Activated CD8-positive, alpha-beta memory T cell treated with anti-CD3 and anti-CD28 coated beads, Interleukin-2, amount 50 U/mL, for 4 hours (primary cell): ENCODE measurements at regions not wholly inside any gene's neighbourhood (a gene's known extent, or its start where the extent isn't known, plus 50 kb on each side); places are given as distances from the start of the nearest gene placed in this dataset.
"Not testable (repeated sequence)": the region's sequence is repeated elsewhere in the genome, so short reads cannot be mapped to it uniquely, and the experiment has no call there.

Source experiments
- DNase-seq: peaks from one replicate; pipeline ENCODE4 v3.0.0-alpha.2; 2020

DNA sequence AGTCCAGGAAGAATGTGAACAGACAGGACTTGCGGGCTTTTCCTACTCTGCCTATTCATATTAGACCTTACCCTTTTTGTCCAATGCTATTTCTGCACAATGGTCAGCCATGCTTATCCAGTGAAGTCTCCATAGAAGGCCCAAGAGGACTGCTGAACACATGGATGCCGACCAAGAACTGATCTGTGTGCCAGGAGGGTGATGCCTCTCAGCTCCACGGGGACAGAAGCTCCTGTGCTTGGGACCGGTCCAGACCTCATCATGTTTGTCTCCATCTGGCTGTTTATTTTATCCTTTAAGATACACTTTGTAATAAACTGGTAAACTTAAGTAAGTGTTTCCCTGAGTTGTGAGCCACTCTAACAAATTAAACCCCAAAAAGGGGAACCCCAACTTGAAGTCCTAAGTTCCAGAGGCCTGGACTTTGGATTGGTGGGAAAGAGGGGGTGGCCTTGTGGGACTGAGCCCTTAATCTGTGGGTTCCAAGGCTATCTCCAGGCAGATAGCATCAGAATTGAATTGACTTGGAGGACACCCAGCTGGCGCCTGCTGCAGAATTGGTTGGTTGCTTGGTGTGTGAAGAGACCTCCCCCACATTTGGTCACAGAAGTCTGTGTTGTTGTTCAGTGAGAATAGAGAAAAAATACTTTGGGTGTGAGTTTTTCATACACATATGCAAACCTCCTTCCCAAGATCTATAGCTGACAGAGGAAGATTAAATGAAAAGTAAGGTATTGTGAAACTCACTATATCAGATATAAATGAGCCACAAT is 57.9 kb upstream of the ANKH start:
- DNase-seq = no peak

DNA sequence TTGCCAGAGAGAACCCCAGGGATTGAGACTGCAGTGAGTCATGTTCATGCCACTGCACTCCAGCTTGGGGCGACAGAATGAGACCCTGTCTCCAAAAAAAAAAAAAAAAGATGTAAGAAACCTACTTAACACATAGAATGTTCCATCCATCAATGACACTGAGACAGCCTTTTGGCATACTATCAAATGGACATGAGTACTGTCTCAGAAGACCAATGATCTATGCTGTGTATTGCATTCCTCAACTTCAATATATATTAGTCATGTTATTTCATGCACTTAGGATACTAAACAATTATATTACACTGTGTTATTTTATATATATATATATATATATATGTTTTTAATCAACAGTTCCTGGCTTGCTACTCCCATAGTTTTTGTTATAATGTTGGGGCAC is 57.1 kb upstream of the ANKH start:
- no peak for DNase-seq

DNA sequence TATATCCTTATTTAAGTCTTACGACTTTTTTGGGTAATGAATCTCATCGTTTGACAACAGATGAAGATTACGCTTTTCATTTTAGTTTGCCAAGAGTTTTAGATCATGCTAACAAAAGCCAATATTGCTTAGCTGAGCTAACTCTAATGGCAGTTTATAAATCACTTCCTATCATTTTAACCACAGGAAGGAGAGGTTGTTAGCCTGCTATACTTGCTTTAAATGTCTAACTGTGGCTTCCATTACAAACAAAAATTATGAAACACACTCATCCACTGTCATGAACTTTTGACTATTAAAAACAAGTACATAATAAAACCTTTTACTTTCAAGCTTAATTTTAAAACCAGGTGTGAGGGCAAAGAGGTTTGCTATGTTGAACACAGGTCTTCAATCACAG is 53.7 kb upstream of the ANKH start:
- no peak for DNase-seq

GRCh38 chr5:14922952-14923351 is 51.4 kb upstream of the ANKH start:
- not testable (repeated sequence) for DNase-seq

DNA sequence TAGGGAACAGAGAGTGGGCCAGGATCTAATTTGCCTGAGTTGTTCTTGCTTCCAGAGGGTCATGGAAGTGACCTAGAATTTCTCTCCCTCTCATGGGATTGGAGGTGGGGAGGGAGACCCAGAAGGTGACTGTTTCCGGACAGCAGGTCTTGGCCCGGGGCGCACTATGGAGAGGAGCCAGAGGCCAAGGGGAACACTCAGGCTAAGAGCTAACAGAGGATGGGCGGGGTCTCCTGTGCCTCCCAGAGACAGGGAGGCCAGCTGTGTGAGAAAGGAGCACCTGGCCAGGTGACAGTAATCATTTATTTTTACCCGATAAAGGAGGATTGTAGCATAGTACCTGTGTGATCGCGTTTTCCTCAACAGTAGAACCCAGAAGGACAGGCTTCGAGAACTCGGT is 50.9 kb upstream of the ANKH start:
- no peak for DNase-seq
